Pons (tissue), 1 donor: ENCODE measurements at regions not wholly inside any gene's neighbourhood (a gene's known extent, or its start where the extent isn't known, plus 50 kb on each side); places are given as distances from the start of the nearest gene placed in this dataset.
"Not testable (repeated sequence)": the region's sequence is repeated elsewhere in the genome, so short reads cannot be mapped to it uniquely, and the experiment has no call there.

Source experiments
- DNase-seq: peaks from one replicate; pipeline ENCODE4 v3.0.0-alpha.2; 2016; ENCODE audit warnings: low spot score

- no peak for DNase-seq
Observed at GRCh38 chr3:170651260-170651845, 65.5 kb upstream of the SLC7A14 start.

DNA sequence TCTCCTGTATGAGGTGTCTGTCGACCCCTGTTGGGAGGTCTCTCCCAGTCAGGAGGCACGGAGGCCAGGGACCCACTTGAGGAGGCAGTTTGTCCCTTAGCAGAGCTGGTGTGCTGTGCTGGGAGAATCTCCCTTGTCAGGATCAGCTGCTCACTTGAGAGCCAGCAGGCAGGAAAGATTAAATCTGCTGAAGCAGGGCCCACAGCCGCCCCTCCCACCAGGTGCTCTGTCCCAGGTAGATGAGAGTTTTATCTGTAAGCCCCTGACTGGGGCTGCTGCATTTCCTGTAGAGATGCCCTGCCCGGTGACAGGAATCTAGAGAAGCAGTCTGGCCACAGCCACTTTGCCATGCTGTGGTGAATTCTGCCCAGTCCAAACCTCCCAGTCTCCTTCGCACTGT, 64.7 kb upstream of the SLC7A14 start:
- not testable (repeated sequence) for DNase-seq

DNA sequence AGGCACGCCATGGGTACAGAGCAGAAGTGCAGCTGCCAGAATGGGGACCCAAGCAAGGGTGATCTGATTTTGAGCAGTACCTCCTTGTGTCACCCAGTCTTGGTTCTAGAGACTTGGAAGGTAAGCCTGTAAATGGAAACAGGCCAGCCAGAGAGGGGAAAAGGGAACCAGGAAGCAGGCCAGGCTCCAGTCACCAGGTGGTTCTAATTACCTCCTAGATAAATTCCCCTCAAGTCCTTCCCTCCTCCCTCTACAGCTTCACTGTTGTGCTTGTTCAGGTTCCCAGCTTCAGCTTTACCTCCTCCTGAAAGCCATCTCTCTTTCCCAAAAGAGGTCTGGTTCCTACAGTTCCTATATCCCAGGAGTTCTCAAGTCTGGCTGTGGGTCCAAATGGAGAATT, 58.8 kb upstream of the SLC7A14 start:
- DNase-seq = no peak

DNA sequence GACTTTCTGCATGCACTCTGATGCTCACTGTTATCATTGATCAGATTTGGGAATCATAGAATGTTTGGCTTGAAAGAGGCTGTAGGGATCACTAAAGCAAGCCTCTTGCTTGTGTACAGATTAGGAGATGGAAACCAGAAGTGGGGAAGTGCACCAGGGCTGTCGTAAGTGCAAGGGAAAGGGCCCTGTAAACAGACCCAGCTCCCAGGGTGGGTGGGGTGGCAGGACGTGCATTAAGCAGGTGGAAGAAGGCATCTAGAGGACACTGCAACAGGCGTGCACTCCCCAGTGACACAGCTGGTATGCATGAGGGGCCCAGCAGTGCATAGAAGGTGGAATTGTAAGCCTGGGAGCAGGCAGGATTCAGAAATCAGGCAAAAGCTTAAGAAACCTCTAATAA, 58.0 kb upstream of the SLC7A14 start:
- no peak for DNase-seq

GRCh38 chr3:170642882-170643601, 57.2 kb upstream of the SLC7A14 start:
- peak; percentile 95 for DNase-seq

DNA sequence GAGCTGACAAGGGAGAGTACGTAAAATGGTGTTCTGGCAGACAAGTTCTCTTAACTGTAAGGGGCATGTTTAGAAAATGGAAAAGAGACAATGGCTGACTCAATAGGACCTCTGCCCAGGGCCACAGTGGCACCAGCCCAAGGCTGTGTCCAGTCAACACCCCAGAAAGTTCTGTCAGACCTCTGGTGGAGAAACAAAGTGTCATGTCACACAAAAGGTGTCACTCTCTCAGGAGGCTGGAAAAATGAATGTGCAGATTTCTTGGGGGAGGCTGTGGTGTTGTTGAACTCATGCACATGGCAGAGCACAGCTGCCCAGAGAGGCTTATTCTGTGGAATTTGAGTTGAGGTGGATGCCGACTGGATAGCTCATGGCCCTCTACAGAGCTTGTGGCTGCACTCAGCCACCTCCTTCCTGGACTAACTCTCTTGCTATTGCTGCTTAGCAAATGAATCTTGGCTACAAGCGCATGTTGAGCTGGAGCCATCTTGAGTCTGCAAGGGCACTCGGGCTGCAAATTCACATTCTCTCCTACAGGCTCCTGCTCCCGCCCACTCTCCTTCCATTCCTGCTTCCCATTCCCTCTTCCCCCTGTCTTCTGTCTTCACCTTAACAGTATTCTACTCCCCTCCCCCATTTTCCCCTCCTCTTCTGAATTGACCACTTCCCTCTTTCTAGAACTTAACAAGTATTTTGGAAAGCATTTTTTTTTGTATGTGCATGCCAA, 55.8 kb upstream of the SLC7A14 start:
- no peak for DNase-seq

- DNase-seq = peak; percentile 99
Observed at GRCh38 chr3:170640737-170641171, 54.9 kb upstream of the SLC7A14 start.

- no peak for DNase-seq
Observed at GRCh38 chr3:170638988-170639387, 53.1 kb upstream of the SLC7A14 start.

DNA sequence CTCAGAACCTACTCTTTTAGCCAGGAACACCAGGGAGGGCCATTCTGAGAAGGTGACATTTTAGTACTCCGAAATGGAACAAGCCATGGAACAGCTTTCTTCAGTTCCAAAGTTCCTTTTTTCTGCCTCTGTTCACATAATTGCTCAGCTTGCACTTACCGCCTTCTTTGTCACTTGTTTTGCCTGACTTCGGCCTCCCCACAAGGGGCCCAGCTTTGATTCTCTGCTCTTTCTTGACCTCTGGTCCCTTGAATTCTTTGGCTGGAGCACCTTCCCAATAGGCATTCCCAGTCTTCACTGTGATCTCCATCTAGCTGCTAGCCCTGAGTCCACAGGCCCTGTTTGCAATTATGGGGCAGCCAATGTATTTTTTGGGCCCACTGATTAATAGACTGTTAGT, 51.4 kb upstream of the SLC7A14 start:
- no peak for DNase-seq

DNA sequence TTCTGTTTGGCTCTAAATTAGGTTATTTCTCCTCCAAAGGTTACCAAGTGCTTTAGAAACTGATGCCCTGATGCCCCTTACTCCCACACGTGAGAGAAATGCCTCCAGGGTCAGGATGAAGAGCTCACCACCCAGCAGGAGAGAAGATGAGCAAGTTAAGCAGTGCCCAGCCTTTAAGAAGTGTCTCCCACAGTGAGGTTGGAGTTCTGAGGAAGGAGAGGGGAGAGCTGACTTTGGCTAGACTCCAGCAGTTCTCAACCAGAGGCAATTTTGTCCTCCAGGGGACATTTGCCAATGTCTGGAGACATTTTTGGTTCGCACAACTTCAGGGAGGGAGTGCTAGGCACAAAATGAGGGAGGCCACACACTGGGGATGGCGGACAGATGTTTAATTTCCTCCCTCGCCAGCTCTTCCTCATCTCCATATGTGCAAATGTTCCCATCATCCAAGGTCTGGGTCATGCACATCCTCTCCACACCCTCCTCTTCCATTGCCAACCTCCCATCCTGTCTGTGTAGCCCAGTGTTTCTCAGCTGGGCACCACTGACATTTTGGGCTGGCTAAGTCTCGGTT, 50.6 kb upstream of the SLC7A14 start:
- no peak for DNase-seq
